ENCODE measurements at regions not wholly inside any gene's neighbourhood (a gene's known extent, or its start where the extent isn't known, plus 50 kb on each side); places are given as distances from the start of the nearest gene placed in this dataset.

DNA sequence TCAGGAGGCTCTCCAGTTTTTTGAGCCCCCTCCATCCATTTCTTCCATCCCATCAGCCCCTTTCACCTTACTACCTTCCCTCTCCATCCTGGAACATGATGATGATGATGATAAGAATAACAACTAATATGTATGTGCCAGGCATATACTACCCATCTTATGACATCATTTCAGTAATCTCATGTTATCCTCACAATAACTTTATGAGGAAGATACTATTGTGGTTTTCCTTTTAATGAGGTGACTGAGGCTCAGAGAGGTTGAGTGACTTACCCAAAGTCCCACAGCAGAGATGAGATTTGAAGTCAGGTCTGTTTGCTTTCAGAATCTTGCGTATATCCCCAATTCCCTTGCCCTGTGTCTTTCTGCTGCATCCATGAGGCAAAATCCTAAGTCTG is 55.1 kb downstream of the RTL9 start:
- TF ChIP-seq, protein P1, sequence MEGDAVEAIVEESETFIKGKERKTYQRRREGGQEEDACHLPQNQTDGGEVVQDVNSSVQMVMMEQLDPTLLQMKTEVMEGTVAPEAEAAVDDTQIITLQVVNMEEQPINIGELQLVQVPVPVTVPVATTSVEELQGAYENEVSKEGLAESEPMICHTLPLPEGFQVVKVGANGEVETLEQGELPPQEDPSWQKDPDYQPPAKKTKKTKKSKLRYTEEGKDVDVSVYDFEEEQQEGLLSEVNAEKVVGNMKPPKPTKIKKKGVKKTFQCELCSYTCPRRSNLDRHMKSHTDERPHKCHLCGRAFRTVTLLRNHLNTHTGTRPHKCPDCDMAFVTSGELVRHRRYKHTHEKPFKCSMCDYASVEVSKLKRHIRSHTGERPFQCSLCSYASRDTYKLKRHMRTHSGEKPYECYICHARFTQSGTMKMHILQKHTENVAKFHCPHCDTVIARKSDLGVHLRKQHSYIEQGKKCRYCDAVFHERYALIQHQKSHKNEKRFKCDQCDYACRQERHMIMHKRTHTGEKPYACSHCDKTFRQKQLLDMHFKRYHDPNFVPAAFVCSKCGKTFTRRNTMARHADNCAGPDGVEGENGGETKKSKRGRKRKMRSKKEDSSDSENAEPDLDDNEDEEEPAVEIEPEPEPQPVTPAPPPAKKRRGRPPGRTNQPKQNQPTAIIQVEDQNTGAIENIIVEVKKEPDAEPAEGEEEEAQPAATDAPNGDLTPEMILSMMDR (IDR thresholded peaks at IDR 0.05) = no peak
- no peak for TF ChIP-seq POLR2A (IDR thresholded peaks at IDR 0.05)

Measured in body of pancreas (tissue), 4 donors.